Tibial nerve (tissue), 4 donors: ENCODE measurements at regions not wholly inside any gene's neighbourhood (a gene's known extent, or its start where the extent isn't known, plus 50 kb on each side); places are given as distances from the start of the nearest gene placed in this dataset.

Experiments
- DNase-seq, 2 donors: peaks; one replicate each; pipeline ENCODE4 v3.0.0-alpha.2; 2019; ENCODE audit warnings: low spot score in 2 of 2
- H3K27ac ChIP-seq, 4 donors: fragments of 200-600 bp; sonication (generic) in 3 of 4; one replicate each; pipeline ENCODE4 v1.5.1; 2017 to 2019; ENCODE audit warnings: mild to moderate bottlenecking in 1 of 4
- H3K27me3 ChIP-seq, 2 donors: fragments of 200-600 bp; sonication (generic) in 1 of 2; one replicate each; pipeline versions ENCODE4 v1.5.1 to v1.6.0; 2017 to 2019
- H3K36me3 ChIP-seq, 3 donors: fragments of 200-600 bp; sonication (generic); one replicate each; pipeline ENCODE4 v1.5.1; 2018 to 2019
- H3K4me1 ChIP-seq, 4 donors: fragments of 200-600 bp; sonication (generic) in 3 of 4; one replicate each; pipeline ENCODE4 v1.5.1; 2017 to 2019
- H3K4me3 ChIP-seq, 4 donors: fragments of 200-600 bp; sonication (generic) in 3 of 4; one replicate each; pipeline ENCODE4 v1.5.1; 2017 to 2019; ENCODE audit warnings: mild to moderate bottlenecking in 1 of 4, moderate library complexity in 1 of 4
- H3K9me3 ChIP-seq, 4 donors: fragments of 200-600 bp; sonication (generic) in 3 of 4; one replicate each; pipeline ENCODE4 v1.5.1; 2017 to 2019
- EP300 ChIP-seq, 2 donors: sonication (generic); formaldehyde crosslinking; IDR thresholded peaks; one replicate each; pipeline ENCODE4 v1.6.1; 2017; ENCODE audit warnings: antibody characterized with exemption in 2 of 2, mild to moderate bottlenecking in 1 of 2
- POLR2A ChIP-seq, 2 donors: fragments of 450-650 bp; IDR thresholded peaks; one replicate each; pipeline ENCODE4 v1.6.1; 2017; ENCODE audit warnings: antibody characterized with exemption in 2 of 2, mild to moderate bottlenecking in 2 of 2, moderate library complexity in 2 of 2
- WGBS, 2 donors: methylation state at CpG; one replicate each; pipeline ENCODE4 v1.1.5; 2018; 5-methylcytosine and 5-hydroxymethylcytosine counted together
- TF ChIP-seq, protein P1 (sequence below), 5 experiments: fragments of 200-600 bp in 3 of 5; fragments of 450-650 bp in 2 of 5; sonication (generic) in 3 of 5; IDR thresholded peaks; one replicate each; pipeline ENCODE4 v1.5.1; 2016 to 2019; ENCODE audit warnings: antibody characterized with exemption in 5 of 5, mild to moderate bottlenecking in 3 of 5, moderate library complexity in 2 of 5

GRCh38 chr14:32027255-32027939 is 49.7 kb upstream of the ARHGAP5 start:
- Histone ChIP-seq H3K27ac (no peak overlapping the region), H3K4me3 (no peak overlapping the region), H3K27me3 (no peaks in the 10 kb centered on the region), H3K4me1 (peaks cover 0 to 12% (median 0%) of the 10 kb centered on the region in 4 donors), H3K36me3 (no peaks in the 10 kb centered on the region), H3K9me3 (no peaks in the 10 kb centered on the region)
- no peak for DNase-seq
- 84 to 90% methylated on average over 5 of the region's 5 CpGs for WGBS, 2 donors
- TF ChIP-seq EP300 (IDR thresholded peaks at IDR 0.05) (no peak), POLR2A (IDR thresholded peaks at IDR 0.05) (no peak)
- TF ChIP-seq, protein P1, sequence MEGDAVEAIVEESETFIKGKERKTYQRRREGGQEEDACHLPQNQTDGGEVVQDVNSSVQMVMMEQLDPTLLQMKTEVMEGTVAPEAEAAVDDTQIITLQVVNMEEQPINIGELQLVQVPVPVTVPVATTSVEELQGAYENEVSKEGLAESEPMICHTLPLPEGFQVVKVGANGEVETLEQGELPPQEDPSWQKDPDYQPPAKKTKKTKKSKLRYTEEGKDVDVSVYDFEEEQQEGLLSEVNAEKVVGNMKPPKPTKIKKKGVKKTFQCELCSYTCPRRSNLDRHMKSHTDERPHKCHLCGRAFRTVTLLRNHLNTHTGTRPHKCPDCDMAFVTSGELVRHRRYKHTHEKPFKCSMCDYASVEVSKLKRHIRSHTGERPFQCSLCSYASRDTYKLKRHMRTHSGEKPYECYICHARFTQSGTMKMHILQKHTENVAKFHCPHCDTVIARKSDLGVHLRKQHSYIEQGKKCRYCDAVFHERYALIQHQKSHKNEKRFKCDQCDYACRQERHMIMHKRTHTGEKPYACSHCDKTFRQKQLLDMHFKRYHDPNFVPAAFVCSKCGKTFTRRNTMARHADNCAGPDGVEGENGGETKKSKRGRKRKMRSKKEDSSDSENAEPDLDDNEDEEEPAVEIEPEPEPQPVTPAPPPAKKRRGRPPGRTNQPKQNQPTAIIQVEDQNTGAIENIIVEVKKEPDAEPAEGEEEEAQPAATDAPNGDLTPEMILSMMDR (IDR thresholded peaks at IDR 0.05): no peak
